ENCODE measurements at regions not wholly inside any gene's neighbourhood (a gene's known extent, or its start where the extent isn't known, plus 50 kb on each side); places are given as distances from the start of the nearest gene placed in this dataset.

DNA sequence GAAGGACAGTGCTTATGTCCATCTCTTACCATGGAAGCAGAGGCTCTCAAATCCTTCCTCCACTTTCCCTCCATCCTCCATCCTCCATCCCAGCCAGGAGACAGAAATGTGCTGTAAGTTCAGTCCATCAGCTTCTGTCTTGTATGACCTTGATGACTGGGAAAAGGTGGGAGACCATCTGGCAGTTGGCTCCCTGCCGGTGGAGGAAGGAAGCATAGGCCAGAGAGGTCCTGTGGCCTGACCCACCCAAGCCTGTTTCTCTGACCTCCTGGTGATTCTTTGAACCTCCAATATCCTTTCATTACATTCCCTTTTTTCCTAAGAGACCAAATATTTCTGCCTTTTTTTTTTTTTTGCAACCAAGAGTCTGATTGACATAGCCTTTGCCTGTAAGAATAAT is 215.3 kb downstream of the ABCC12 start:
- Histone ChIP-seq H3K4me3 (no peak overlapping the region), H3K27me3 (no peaks in the 10 kb centered on the region), H3K27ac (no peak overlapping the region), H3K9me3 (no peaks in the 10 kb centered on the region), H3K4me1 (no peaks in the 10 kb centered on the region), H3K36me3 (no peaks in the 10 kb centered on the region)
- TF ChIP-seq, protein P1, sequence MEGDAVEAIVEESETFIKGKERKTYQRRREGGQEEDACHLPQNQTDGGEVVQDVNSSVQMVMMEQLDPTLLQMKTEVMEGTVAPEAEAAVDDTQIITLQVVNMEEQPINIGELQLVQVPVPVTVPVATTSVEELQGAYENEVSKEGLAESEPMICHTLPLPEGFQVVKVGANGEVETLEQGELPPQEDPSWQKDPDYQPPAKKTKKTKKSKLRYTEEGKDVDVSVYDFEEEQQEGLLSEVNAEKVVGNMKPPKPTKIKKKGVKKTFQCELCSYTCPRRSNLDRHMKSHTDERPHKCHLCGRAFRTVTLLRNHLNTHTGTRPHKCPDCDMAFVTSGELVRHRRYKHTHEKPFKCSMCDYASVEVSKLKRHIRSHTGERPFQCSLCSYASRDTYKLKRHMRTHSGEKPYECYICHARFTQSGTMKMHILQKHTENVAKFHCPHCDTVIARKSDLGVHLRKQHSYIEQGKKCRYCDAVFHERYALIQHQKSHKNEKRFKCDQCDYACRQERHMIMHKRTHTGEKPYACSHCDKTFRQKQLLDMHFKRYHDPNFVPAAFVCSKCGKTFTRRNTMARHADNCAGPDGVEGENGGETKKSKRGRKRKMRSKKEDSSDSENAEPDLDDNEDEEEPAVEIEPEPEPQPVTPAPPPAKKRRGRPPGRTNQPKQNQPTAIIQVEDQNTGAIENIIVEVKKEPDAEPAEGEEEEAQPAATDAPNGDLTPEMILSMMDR (IDR thresholded peaks at IDR 0.05), result no peak
- FAIRE-seq (no peak), DNase-seq (no peak), ATAC-seq (no peak)
- intact Hi-C loops (cut with DNase I), result no loop called here
- WGBS, 2 donors, result 39% methylated on average over 1 of the region's 1 CpG

DNA sequence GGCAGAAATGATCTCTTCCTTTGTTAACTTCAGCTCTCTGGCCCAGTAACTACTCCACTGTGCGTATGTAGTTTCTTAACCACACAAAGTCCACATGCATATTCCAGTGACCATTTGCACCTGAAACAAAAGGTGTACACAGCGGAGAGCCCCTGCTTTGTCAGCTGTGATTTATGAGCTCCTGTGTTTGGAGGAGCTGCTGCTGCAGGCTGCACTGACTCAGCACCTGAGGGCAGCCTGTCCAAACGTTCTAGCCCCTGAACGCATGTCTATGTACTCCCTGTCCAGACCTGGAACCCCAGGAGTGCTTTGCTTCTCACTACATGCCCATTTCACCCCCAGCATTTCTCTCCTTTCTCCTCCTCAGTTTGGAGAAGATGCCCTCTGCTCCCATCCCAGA is 216.1 kb downstream of the ABCC12 start:
- 19 to 27% methylated on average over 4 of the region's 4 CpGs for WGBS, 2 donors
- Histone ChIP-seq H3K36me3 (no peaks in the 10 kb centered on the region), H3K9me3 (no peaks in the 10 kb centered on the region), H3K27ac (no peak overlapping the region), H3K27me3 (no peaks in the 10 kb centered on the region), H3K4me1 (no peaks in the 10 kb centered on the region), H3K4me3 (no peak overlapping the region)
- FAIRE-seq, result no peak
- DNase-seq, result no peak
- TF ChIP-seq, protein P1 (IDR thresholded peaks at IDR 0.05), result no peak
- intact Hi-C loops (cut with DNase I), result no loop called here
- no peak for ATAC-seq

GRCh38 chr16:47938272-47938671 is 217.5 kb downstream of the ABCC12 start:
- TF ChIP-seq, protein P1 (IDR thresholded peaks at IDR 0.05), result no peak
- H3K27ac ChIP-seq, result no peak overlapping the region
- ATAC-seq (no peak), DNase-seq (no peak), FAIRE-seq (no peak)
- WGBS, 2 donors, result 77 to 84% methylated on average over 1 of the region's 1 CpG
- H3K27me3 ChIP-seq, result no peaks in the 10 kb centered on the region
- H3K4me1 ChIP-seq, result no peaks in the 10 kb centered on the region
- H3K4me3 ChIP-seq, result no peak overlapping the region
- H3K9me3 ChIP-seq, result no peaks in the 10 kb centered on the region
- no peaks in the 10 kb centered on the region for H3K36me3 ChIP-seq
- intact Hi-C loops (cut with DNase I), result no loop called here

DNA sequence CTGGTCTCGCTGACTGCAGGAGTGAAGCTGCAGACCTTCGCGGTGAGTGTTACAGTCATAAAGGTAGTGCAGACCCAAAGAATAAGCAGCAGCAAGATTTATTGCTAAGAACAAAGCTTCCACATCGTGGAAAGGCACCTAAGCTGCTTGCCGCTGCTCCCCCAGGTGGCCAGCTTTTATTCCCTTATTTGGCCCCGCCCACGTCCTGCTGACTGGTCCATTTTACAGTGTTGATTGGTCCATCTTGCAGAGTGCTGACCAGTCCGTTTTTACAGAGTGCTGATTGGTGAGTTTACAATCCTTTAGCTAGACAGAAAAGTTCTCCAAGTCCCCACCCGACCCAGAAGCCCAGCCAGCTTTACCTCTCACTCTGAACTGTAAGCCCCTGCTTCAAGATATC is 227.8 kb downstream of the ABCC12 start:
- intact Hi-C loops (cut with DNase I), result no loop called here
- ATAC-seq, result no peak
- WGBS, 2 donors, result 64 to 69% methylated on average over 9 of the region's 9 CpGs
- no peaks in the 10 kb centered on the region for H3K36me3 ChIP-seq
- TF ChIP-seq, protein P1 (IDR thresholded peaks at IDR 0.05), result no peak
- H3K27ac ChIP-seq, result no peak overlapping the region
- no peak for FAIRE-seq
- no peaks in the 10 kb centered on the region for H3K27me3 ChIP-seq
- H3K9me3 ChIP-seq, result no peaks in the 10 kb centered on the region
- no peak overlapping the region for H3K4me3 ChIP-seq
- H3K4me1 ChIP-seq, result no peaks in the 10 kb centered on the region
- no peak for DNase-seq

- no peak for FAIRE-seq
- intact Hi-C loops (cut with DNase I), result no loop called here
Measured at GRCh38 chr16:47927330-47927729, 228.5 kb downstream of the ABCC12 start.

More at GRCh38 chr16:47927330-47927729, 228.5 kb downstream of the ABCC12 start:
- 86 to 91% methylated on average over 6 of the region's 6 CpGs for WGBS, 2 donors
- Histone ChIP-seq H3K27me3 (no peaks in the 10 kb centered on the region), H3K4me1 (no peaks in the 10 kb centered on the region), H3K9me3 (no peaks in the 10 kb centered on the region), H3K27ac (no peak overlapping the region), H3K36me3 (no peaks in the 10 kb centered on the region), H3K4me3 (no peak overlapping the region)
- TF ChIP-seq, protein P1 (IDR thresholded peaks at IDR 0.05), result no peak
- no peak for DNase-seq
- no peak for ATAC-seq

Data from pancreas (tissue), 10 donors.